Keratinocyte (primary cell): ENCODE measurements at regions not wholly inside any gene's neighbourhood (a gene's known extent, or its start where the extent isn't known, plus 50 kb on each side); places are given as distances from the start of the nearest gene placed in this dataset.

Experiments
- DNase-seq: peaks from one replicate; pipeline ENCODE4 v3.0.0-alpha.2; 2011; ENCODE audit warnings: low read depth, missing footprints, low spot score
- FAIRE-seq: peaks from 2 replicates; lab custom pipeline; 2011; peaks lifted over from hg19 to GRCh38; lab: Jason Lieb, UNC
- H2AFZ ChIP-seq: 2 replicates; pipeline ENCODE4 v1.6.0; 2012; ENCODE audit warnings: low read length, control low read depth, inconsistent platforms; ENCODE audit not compliant: control insufficient read depth
- H3K27ac ChIP-seq: 2 replicates; pipeline ENCODE4 v1.5.1; 2011; ENCODE audit warnings: low read length; ENCODE audit not compliant: control insufficient read depth, insufficient read depth
- H3K27me3 ChIP-seq: 3 replicates; pipeline ENCODE4 v1.6.0; 2011; ENCODE audit warnings: low read length; ENCODE audit not compliant: control insufficient read depth, insufficient read depth; ENCODE audit errors: extremely low read depth
- H3K36me3 ChIP-seq, 2 experiments: 2 replicates in 1 of 2; 3 replicates in 1 of 2; pipeline ENCODE4 v1.5.1; 2011; ENCODE audit warnings: low read length in 2 of 2, mild to moderate bottlenecking in 1 of 2; ENCODE audit not compliant: control insufficient read depth in 2 of 2, insufficient read depth in 2 of 2; ENCODE audit errors: extremely low read depth in 1 of 2
- H3K4me1 ChIP-seq: 3 replicates; pipeline ENCODE4 v1.5.1; 2011; ENCODE audit warnings: low read length; ENCODE audit not compliant: control insufficient read depth, insufficient read depth; ENCODE audit errors: extremely low read depth
- H3K4me2 ChIP-seq: 3 replicates; pipeline ENCODE4 v1.6.0; 2011; ENCODE audit warnings: low read depth, low read length; ENCODE audit not compliant: control insufficient read depth, insufficient read depth; ENCODE audit errors: extremely low read depth
- H3K4me3 ChIP-seq, 3 experiments: fragments of 200-600 bp in 1 of 3; sonication (generic) in 1 of 3; 2 replicates in 2 of 3; 3 replicates in 1 of 3; pipeline ENCODE4 v1.5.1; 2011 to 2016; ENCODE audit warnings: low read length in 3 of 3, mild to moderate bottlenecking in 3 of 3, control low read depth in 2 of 3, inconsistent platforms in 1 of 3, low read depth in 1 of 3, mixed read lengths in 1 of 3, mixed run types in 1 of 3, moderate library complexity in 1 of 3; ENCODE audit not compliant: control insufficient read depth in 2 of 3, insufficient read depth in 2 of 3; ENCODE audit errors: extremely low read depth in 1 of 3
- H3K79me2 ChIP-seq: 2 replicates; pipeline ENCODE4 v1.6.0; 2012; ENCODE audit warnings: low read length; ENCODE audit not compliant: control insufficient read depth, insufficient read depth
- H3K9ac ChIP-seq: 3 replicates; pipeline ENCODE4 v1.6.0; 2011; ENCODE audit warnings: low read length; ENCODE audit not compliant: control insufficient read depth, insufficient read depth; ENCODE audit errors: extremely low read depth
- H3K9me1 ChIP-seq: 3 replicates; pipeline ENCODE4 v1.6.0; 2011; ENCODE audit warnings: low read length; ENCODE audit not compliant: control insufficient read depth, insufficient read depth; ENCODE audit errors: extremely low read depth
- H3K9me3 ChIP-seq: 2 replicates; pipeline ENCODE4 v1.5.1; 2012; ENCODE audit warnings: low read depth, low read length; ENCODE audit not compliant: control insufficient read depth
- H4K20me1 ChIP-seq: 3 replicates; pipeline ENCODE4 v1.6.0; 2011; ENCODE audit warnings: low read length; ENCODE audit not compliant: control insufficient read depth, insufficient read depth; ENCODE audit errors: extremely low read depth
- EZH2 ChIP-seq: IDR thresholded peaks from one replicate; pipeline ENCODE4 v1.6.1; 2012; ENCODE audit warnings: inconsistent platforms, mild to moderate bottlenecking, low read length, moderate library complexity
- dilution Hi-C: fragments of 300-500 bp; cut with MboI; formaldehyde crosslinking; loops from one replicate; pipeline ENCODE4 v1.7.0; 2020; ENCODE audit warnings: low sequenced_read_pairs; ENCODE audit not compliant: extremely low pct_ligation_motif_present
- TF ChIP-seq, protein P1 (sequence below), 3 experiments: IDR thresholded peaks in 1 of 3; conservative IDR thresholded peaks in 1 of 3; optimal IDR thresholded peaks in 1 of 3; 2 replicates in 2 of 3; 3 replicates in 1 of 3; pipeline versions ENCODE3 to v1.5.1; 2011; ENCODE audit warnings: low read length in 3 of 3, mild to moderate bottlenecking in 3 of 3, moderate library complexity in 2 of 3, control low read depth in 1 of 3, inconsistent platforms in 1 of 3; ENCODE audit not compliant: insufficient read depth in 2 of 3; ENCODE audit errors: extremely low read depth in 1 of 3

DNA sequence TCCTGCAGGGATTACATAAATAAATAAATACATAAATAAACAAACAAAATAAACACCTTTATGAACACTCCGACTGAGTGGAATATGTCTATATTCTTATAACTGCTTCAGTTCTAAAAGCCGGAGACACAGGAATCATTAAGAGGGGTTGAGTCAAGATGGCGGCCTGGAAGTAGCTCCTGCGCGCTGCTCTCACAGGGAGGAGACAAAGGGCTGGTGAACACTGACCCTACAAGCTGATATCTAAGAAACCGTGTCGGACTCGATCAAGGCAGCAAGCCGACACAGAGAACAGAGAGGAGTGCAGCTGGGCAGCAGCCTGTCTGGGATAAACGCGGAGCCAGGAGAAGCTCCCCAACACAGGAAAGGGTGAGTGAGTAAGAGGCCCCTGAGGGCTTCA, 1098.6 kb upstream of the NCAM2 start:
- peaks cover 4% of the 10 kb centered on the region for H3K9me3 ChIP-seq
- dilution Hi-C loops: no loop called here
- TF ChIP-seq, protein P1, sequence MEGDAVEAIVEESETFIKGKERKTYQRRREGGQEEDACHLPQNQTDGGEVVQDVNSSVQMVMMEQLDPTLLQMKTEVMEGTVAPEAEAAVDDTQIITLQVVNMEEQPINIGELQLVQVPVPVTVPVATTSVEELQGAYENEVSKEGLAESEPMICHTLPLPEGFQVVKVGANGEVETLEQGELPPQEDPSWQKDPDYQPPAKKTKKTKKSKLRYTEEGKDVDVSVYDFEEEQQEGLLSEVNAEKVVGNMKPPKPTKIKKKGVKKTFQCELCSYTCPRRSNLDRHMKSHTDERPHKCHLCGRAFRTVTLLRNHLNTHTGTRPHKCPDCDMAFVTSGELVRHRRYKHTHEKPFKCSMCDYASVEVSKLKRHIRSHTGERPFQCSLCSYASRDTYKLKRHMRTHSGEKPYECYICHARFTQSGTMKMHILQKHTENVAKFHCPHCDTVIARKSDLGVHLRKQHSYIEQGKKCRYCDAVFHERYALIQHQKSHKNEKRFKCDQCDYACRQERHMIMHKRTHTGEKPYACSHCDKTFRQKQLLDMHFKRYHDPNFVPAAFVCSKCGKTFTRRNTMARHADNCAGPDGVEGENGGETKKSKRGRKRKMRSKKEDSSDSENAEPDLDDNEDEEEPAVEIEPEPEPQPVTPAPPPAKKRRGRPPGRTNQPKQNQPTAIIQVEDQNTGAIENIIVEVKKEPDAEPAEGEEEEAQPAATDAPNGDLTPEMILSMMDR (optimal IDR thresholded peaks at IDR 0.05 in 1 of 3, IDR thresholded peaks at IDR 0.05 in 1 of 3, conservative IDR thresholded peaks at IDR 0.05 in 1 of 3; ENCODE audit: extremely low read depth in 1 of 3, insufficient read depth in 2 of 3, low read length in 3 of 3): no peak
- TF ChIP-seq EZH2: no peak

DNA sequence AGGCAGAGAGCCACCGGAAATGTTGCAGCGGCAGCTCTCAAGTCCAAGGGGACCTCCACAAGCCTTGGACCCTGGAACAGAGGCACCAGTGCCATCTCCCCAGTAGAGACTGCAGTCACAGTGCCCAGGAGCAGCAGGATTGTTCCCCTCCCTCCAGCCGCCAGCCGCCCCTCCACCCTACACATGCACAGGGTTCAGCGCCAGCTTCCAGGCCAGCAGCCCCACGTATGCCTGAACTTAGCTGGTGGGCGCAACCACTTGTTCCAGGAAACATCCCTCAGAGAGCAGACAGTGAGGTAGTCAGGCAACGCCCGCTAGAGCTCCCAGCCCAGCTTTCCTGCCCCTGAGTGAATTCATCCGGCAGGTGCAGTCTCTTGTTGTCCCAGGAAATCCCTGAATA, 1098.1 kb upstream of the NCAM2 start:
- dilution Hi-C loops: no loop called here
- no peak overlapping the region for H3K27ac ChIP-seq
- H2AFZ ChIP-seq: no peak overlapping the region
- no peaks in the 10 kb centered on the region for H3K4me1 ChIP-seq
- no peaks in the 10 kb centered on the region for H4K20me1 ChIP-seq
- no peak for DNase-seq
- H3K9me3 ChIP-seq: peaks cover 2% of the 10 kb centered on the region
- no peak overlapping the region for H3K4me2 ChIP-seq
- no peaks in the 10 kb centered on the region for H3K79me2 ChIP-seq
- H3K27me3 ChIP-seq: no peaks in the 10 kb centered on the region
- H3K4me3 ChIP-seq: no peak overlapping the region
- FAIRE-seq: no peak
- H3K9ac ChIP-seq: no peak overlapping the region
- no peaks in the 10 kb centered on the region for H3K36me3 ChIP-seq
- H3K9me1 ChIP-seq: no peaks in the 10 kb centered on the region
- TF ChIP-seq, protein P1 (optimal IDR thresholded peaks at IDR 0.05 in 1 of 3, IDR thresholded peaks at IDR 0.05 in 1 of 3, conservative IDR thresholded peaks at IDR 0.05 in 1 of 3; ENCODE audit: extremely low read depth in 1 of 3, insufficient read depth in 2 of 3, low read length in 3 of 3): no peak
- no peak for TF ChIP-seq EZH2

More for the DNA sequence above, 1098.6 kb upstream of the NCAM2 start:
- no peak overlapping the region for H3K27ac ChIP-seq
- no peak overlapping the region for H3K4me2 ChIP-seq
- H3K9ac ChIP-seq: no peak overlapping the region
- no peak overlapping the region for H3K4me3 ChIP-seq
- H3K27me3 ChIP-seq: no peaks in the 10 kb centered on the region
- FAIRE-seq (no peak), DNase-seq (no peak)
- H3K4me1 ChIP-seq: no peaks in the 10 kb centered on the region
- no peaks in the 10 kb centered on the region for H4K20me1 ChIP-seq
- H3K9me1 ChIP-seq: no peaks in the 10 kb centered on the region
- no peaks in the 10 kb centered on the region for H3K79me2 ChIP-seq
- H2AFZ ChIP-seq: no peak overlapping the region
- H3K36me3 ChIP-seq: no peaks in the 10 kb centered on the region
